Small intestine (tissue), 7 donors: ENCODE measurements at regions not wholly inside any gene's neighbourhood (a gene's known extent, or its start where the extent isn't known, plus 50 kb on each side); places are given as distances from the start of the nearest gene placed in this dataset.

Experiments
- DNase-seq, 2 donors: peaks; one replicate each; pipeline versions ENCODE4 v3.0.0 to v3.0.0-alpha.2; 2013
- FAIRE-seq: peaks from 2 replicates; lab custom pipeline; 2012; peaks lifted over from hg19 to GRCh38; lab: Jason Lieb, UNC
- H3K27ac ChIP-seq, 3 donors: one replicate each; pipeline ENCODE4 v1.5.1; 2013; ENCODE audit warnings: low read length in 2 of 3, mild to moderate bottlenecking in 2 of 3, control low read depth in 1 of 3, inconsistent platforms in 1 of 3, low read depth in 1 of 3, moderate library complexity in 1 of 3
- H3K27me3 ChIP-seq, 3 donors: one replicate each; pipeline ENCODE4 v1.6.1; 2013; ENCODE audit warnings: low read length in 3 of 3, inconsistent platforms in 1 of 3; ENCODE audit not compliant: control insufficient read depth in 3 of 3, insufficient read depth in 3 of 3
- H3K36me3 ChIP-seq, 3 donors: one replicate each; pipeline ENCODE4 v1.6.1; 2013; ENCODE audit warnings: low read length in 3 of 3, inconsistent platforms in 1 of 3, low read depth in 1 of 3, mild to moderate bottlenecking in 1 of 3, moderate library complexity in 1 of 3; ENCODE audit not compliant: control insufficient read depth in 3 of 3, insufficient read depth in 2 of 3
- H3K4me1 ChIP-seq, 3 donors: one replicate each; pipeline ENCODE4 v1.6.1; 2013; ENCODE audit warnings: low read length in 2 of 3, inconsistent platforms in 1 of 3, low read depth in 1 of 3, mild to moderate bottlenecking in 1 of 3, moderate library complexity in 1 of 3; ENCODE audit not compliant: control insufficient read depth in 3 of 3, insufficient read depth in 2 of 3
- H3K4me3 ChIP-seq, 3 donors: one replicate each; pipeline ENCODE4 v1.5.1; 2013; ENCODE audit warnings: low read length in 3 of 3, control low read depth in 1 of 3, inconsistent platforms in 1 of 3, low read depth in 1 of 3, mild to moderate bottlenecking in 1 of 3, moderate library complexity in 1 of 3
- H3K9me3 ChIP-seq, 2 donors: one replicate each; pipeline ENCODE4 v1.6.1; 2013; ENCODE audit warnings: low read depth in 1 of 2, low read length in 1 of 2; ENCODE audit not compliant: control insufficient read depth in 2 of 2, insufficient read depth in 1 of 2
- WGBS, 3 donors: extraction: QIAGEN DNeasy Blood & Tissue Kit; methylation state at CpG; one replicate each; pipeline ENCODE4 v1.1.7; 2013; 5-methylcytosine and 5-hydroxymethylcytosine counted together
- donor health status: healthy with polysubstance abuse.
- donor health status: control.
- donor health status: control.
- donor health status: Bipolar disorder and iron deficiency.
- donor health status: healthy.

- Histone ChIP-seq H3K27me3 (no peaks in the 10 kb centered on the region), H3K9me3 (no peaks in the 10 kb centered on the region), H3K27ac (no peak overlapping the region), H3K4me1 (no peaks in the 10 kb centered on the region), H3K4me3 (no peak overlapping the region), H3K36me3 (no peaks in the 10 kb centered on the region)
- WGBS, 3 donors = 73 to 80% (median 75%) methylated on average over 8 of the region's 8 CpGs
- no peak for DNase-seq
- no peak for FAIRE-seq
Measured at GRCh38 chr2:22520369-22521288, 864.4 kb upstream of the KLHL29 start.

GRCh38 chr2:22521620-22522019, 863.4 kb upstream of the KLHL29 start:
- no peak overlapping the region for H3K4me3 ChIP-seq
- FAIRE-seq = no peak

GRCh38 chr2:22525681-22526080, 859.3 kb upstream of the KLHL29 start:
- Histone ChIP-seq H3K4me1 (no peaks in the 10 kb centered on the region), H3K36me3 (no peaks in the 10 kb centered on the region), H3K27me3 (no peaks in the 10 kb centered on the region), H3K27ac (no peak overlapping the region), H3K4me3 (no peak overlapping the region), H3K9me3 (no peaks in the 10 kb centered on the region)
- DNase-seq (no peak), FAIRE-seq (no peak)

More at GRCh38 chr2:22521620-22522019, 863.4 kb upstream of the KLHL29 start:
- H3K27me3 ChIP-seq = no peaks in the 10 kb centered on the region
- H3K9me3 ChIP-seq = no peaks in the 10 kb centered on the region
- no peak for DNase-seq
- H3K27ac ChIP-seq = no peak overlapping the region
- H3K36me3 ChIP-seq = no peaks in the 10 kb centered on the region
- no peaks in the 10 kb centered on the region for H3K4me1 ChIP-seq

- Histone ChIP-seq H3K27me3 (no peaks in the 10 kb centered on the region), H3K4me1 (no peaks in the 10 kb centered on the region), H3K27ac (no peak overlapping the region), H3K9me3 (no peaks in the 10 kb centered on the region), H3K4me3 (no peak overlapping the region), H3K36me3 (no peaks in the 10 kb centered on the region)
- FAIRE-seq (no peak), DNase-seq (no peak)
- 83 to 92% (median 84%) methylated on average over 4 of the region's 4 CpGs for WGBS, 3 donors
Measured at GRCh38 chr2:22530131-22530530, 854.8 kb upstream of the KLHL29 start.

- H3K27ac ChIP-seq = no peak overlapping the region
- no peaks in the 10 kb centered on the region for H3K4me1 ChIP-seq
- DNase-seq (no peak), FAIRE-seq (no peak)
- H3K4me3 ChIP-seq = no peak overlapping the region
- no peaks in the 10 kb centered on the region for H3K27me3 ChIP-seq
- 58 to 80% (median 67%) methylated on average over 2 of the region's 2 CpGs for WGBS, 3 donors
- H3K9me3 ChIP-seq = no peaks in the 10 kb centered on the region
- no peaks in the 10 kb centered on the region for H3K36me3 ChIP-seq
Measured at GRCh38 chr2:22536133-22536532, 848.8 kb upstream of the KLHL29 start.

GRCh38 chr2:22554453-22554852, 830.5 kb upstream of the KLHL29 start:
- no peak for FAIRE-seq
- no peaks in the 10 kb centered on the region for H3K9me3 ChIP-seq
- 78 to 89% (median 88%) methylated on average over 1 of the region's 1 CpG for WGBS, 3 donors
- H3K27ac ChIP-seq = no peak overlapping the region
- no peak for DNase-seq
- no peaks in the 10 kb centered on the region for H3K4me1 ChIP-seq
- H3K27me3 ChIP-seq = no peaks in the 10 kb centered on the region
- no peak overlapping the region for H3K4me3 ChIP-seq
- H3K36me3 ChIP-seq = no peaks in the 10 kb centered on the region

- Histone ChIP-seq H3K4me3 (no peak overlapping the region), H3K27me3 (no peaks in the 10 kb centered on the region), H3K36me3 (no peaks in the 10 kb centered on the region), H3K4me1 (no peaks in the 10 kb centered on the region), H3K27ac (no peak overlapping the region), H3K9me3 (no peaks in the 10 kb centered on the region)
- FAIRE-seq (no peak), DNase-seq (no peak)
- WGBS, 3 donors = 32 to 52% (median 44%) methylated on average over 2 of the region's 2 CpGs
Measured at GRCh38 chr2:22557406-22557805, 827.6 kb upstream of the KLHL29 start.

GRCh38 chr2:22560021-22560420, 825.0 kb upstream of the KLHL29 start:
- WGBS, 3 donors = 70 to 82% (median 75%) methylated on average over 5 of the region's 5 CpGs
- no peak for FAIRE-seq
- Histone ChIP-seq H3K4me3 (no peak overlapping the region), H3K27me3 (no peaks in the 10 kb centered on the region), H3K9me3 (no peaks in the 10 kb centered on the region), H3K36me3 (no peaks in the 10 kb centered on the region), H3K27ac (no peak overlapping the region), H3K4me1 (no peaks in the 10 kb centered on the region)
- no peak for DNase-seq

GRCh38 chr2:22579341-22579740, 805.6 kb upstream of the KLHL29 start:
- no peaks in the 10 kb centered on the region for H3K4me1 ChIP-seq
- DNase-seq (no peak), FAIRE-seq (no peak)
- no peaks in the 10 kb centered on the region for H3K27me3 ChIP-seq
- no peak overlapping the region for H3K4me3 ChIP-seq
- H3K36me3 ChIP-seq = no peaks in the 10 kb centered on the region
- WGBS, 3 donors = 73 to 76% (median 74%) methylated on average over 3 of the region's 3 CpGs
- H3K27ac ChIP-seq = no peak overlapping the region
- peaks cover 0 to 9% of the 10 kb centered on the region in 2 donors for H3K9me3 ChIP-seq
